Testis (tissue), 2 donors: ENCODE measurements at regions not wholly inside any gene's neighbourhood (a gene's known extent, or its start where the extent isn't known, plus 50 kb on each side); places are given as distances from the start of the nearest gene placed in this dataset.

Experiments
- CTCF ChIP-seq, 3 experiments: fragments of 450-650 bp in 2 of 3; fragments of 200-600 bp in 1 of 3; sonication (generic) in 1 of 3; IDR thresholded peaks; one replicate each; pipeline ENCODE4 v1.5.1; 2016 to 2019; ENCODE audit warnings: antibody characterized with exemption in 3 of 3, mild to moderate bottlenecking in 2 of 3, moderate library complexity in 1 of 3
- POLR2A ChIP-seq: fragments of 450-650 bp; IDR thresholded peaks from one replicate; pipeline ENCODE4 v1.6.1; 2017; ENCODE audit warnings: antibody characterized with exemption, mild to moderate bottlenecking, moderate library complexity

- TF ChIP-seq CTCF (IDR thresholded peaks at IDR 0.05) (no peak), POLR2A (no peak)
These were observed 448.7 kb upstream of the FAT1 start for GRCh38 chr4:187172340-187172761.
